HCT116 (cell line): ENCODE measurements at regions not wholly inside any gene's neighbourhood (a gene's known extent, or its start where the extent isn't known, plus 50 kb on each side); places are given as distances from the start of the nearest gene placed in this dataset.

Experiments
- CEBPB ChIP-seq: IDR thresholded peaks from 2 replicates; pipeline ENCODE4 v1.6.1; 2012; ENCODE audit warnings: low read depth
- EGR1 ChIP-seq: IDR thresholded peaks from 2 replicates; pipeline ENCODE4 v1.6.1; 2012; ENCODE audit warnings: low read depth
- EZH2 ChIP-seq: fragments of 200-600 bp; sonication (generic); IDR thresholded peaks from 2 replicates; pipeline ENCODE4 v1.6.1; 2017; ENCODE audit warnings: antibody characterized with exemption, mixed run types
- POLR2A ChIP-seq: IDR thresholded peaks from 2 replicates; pipeline ENCODE4 v1.7.0; 2011; ENCODE audit warnings: borderline replicate concordance; ENCODE audit not compliant: insufficient read depth, insufficient read length; ENCODE audit errors: extremely low read depth
- POLR2AphosphoS5 ChIP-seq: IDR thresholded peaks from 2 replicates; pipeline ENCODE4 v1.6.1; 2011; ENCODE audit warnings: mild to moderate bottlenecking, low read depth, low read length, moderate library complexity
- RAD21 ChIP-seq: IDR thresholded peaks from 2 replicates; pipeline ENCODE4 v1.6.1; 2012; ENCODE audit warnings: low read depth, mild to moderate bottlenecking
- SIN3A ChIP-seq: IDR thresholded peaks from 2 replicates; pipeline ENCODE4 v1.6.1; 2012; ENCODE audit warnings: low read depth
- TCF7L2 ChIP-seq: IDR thresholded peaks from 2 replicates; pipeline ENCODE4 v1.7.0; 2011; ENCODE audit warnings: borderline replicate concordance, inconsistent platforms; ENCODE audit not compliant: insufficient read depth, insufficient read length; ENCODE audit errors: extremely low read depth
- YY1 ChIP-seq: IDR thresholded peaks from 2 replicates; pipeline ENCODE4 v1.6.1; 2011; ENCODE audit warnings: low read length, low read depth, moderate library complexity, mild to moderate bottlenecking; ENCODE audit not compliant: insufficient replicate concordance; ENCODE audit errors: extremely low read depth
- ZNF274 ChIP-seq: fragments of 200-500 bp; sonication (Bioruptor generic); IDR thresholded peaks from 2 replicates; pipeline ENCODE4 v1.6.1; 2014; ENCODE audit warnings: mild to moderate bottlenecking, low read depth, low read length, inconsistent platforms
- TF ChIP-seq, protein P1 (sequence below), 3 experiments: fragments of 200-600 bp in 1 of 3; sonication (generic) in 1 of 3; IDR thresholded peaks in 2 of 3; conservative IDR thresholded peaks in 1 of 3; 2 replicates each; pipeline ENCODE4 v1.5.1; 2012 to 2017; ENCODE audit warnings: low read depth in 2 of 3, low read length in 2 of 3, antibody characterized with exemption in 1 of 3, borderline replicate concordance in 1 of 3, control low read depth in 1 of 3, mild to moderate bottlenecking in 1 of 3, mixed read lengths in 1 of 3, mixed run types in 1 of 3, moderate library complexity in 1 of 3; ENCODE audit not compliant: insufficient read depth in 1 of 3
- TF ChIP-seq, protein P2 (sequence below): IDR thresholded peaks from 2 replicates; pipeline ENCODE4 v1.6.1; 2012
- TF ChIP-seq, protein P3 (sequence below): IDR thresholded peaks from 2 replicates; pipeline ENCODE4 v1.6.1; 2011; ENCODE audit warnings: mild to moderate bottlenecking, low read length, moderate library complexity; ENCODE audit not compliant: insufficient replicate concordance; ENCODE audit errors: extremely low read depth

DNA sequence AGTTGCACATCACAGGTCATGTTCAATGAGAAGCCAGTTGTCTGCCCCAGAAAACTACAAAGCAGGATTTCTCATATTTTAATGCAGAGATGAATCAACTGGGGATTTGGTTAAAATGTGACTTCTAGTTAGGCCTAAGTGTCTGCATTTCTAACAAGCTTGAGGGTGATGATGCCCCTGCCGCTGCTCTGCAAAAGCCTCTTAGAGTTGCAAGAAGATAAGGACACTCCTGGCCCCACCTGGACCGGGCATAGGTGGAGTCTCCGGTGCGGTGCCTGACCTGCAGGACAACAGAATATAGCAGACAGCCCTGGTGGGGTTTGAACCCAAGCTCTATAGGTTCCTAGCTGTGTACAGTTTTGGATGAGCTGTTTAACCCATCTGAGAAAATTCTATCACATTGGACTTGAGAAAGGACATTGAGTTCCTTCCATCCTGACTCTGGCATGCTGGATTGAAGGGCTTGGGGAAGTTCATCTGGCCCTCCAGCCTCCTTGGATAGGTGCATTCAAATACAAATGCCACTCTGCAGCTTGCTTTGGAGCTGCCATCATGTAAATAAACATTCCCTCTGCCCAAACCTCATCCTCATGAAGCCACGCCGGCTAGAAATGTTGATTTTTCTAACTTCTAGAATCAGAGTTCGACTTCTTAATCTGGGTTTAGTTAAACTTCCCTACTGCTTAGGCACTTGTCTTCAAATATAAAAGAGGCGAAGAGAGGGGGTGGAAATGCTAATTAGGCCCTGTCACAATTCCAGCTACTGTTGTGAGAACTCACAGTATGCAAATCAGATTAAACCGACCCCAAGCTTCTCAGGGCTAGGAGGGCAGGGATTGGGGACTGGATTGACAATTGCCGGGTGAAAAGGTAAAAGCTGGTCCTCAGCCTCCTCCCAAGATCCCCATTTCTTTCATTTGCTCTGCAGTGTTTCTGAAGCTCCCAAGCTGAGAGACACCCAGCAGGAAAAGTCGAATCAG lies 1225.6 kb downstream of the VRK1 start:
- TF ChIP-seq, protein P1, sequence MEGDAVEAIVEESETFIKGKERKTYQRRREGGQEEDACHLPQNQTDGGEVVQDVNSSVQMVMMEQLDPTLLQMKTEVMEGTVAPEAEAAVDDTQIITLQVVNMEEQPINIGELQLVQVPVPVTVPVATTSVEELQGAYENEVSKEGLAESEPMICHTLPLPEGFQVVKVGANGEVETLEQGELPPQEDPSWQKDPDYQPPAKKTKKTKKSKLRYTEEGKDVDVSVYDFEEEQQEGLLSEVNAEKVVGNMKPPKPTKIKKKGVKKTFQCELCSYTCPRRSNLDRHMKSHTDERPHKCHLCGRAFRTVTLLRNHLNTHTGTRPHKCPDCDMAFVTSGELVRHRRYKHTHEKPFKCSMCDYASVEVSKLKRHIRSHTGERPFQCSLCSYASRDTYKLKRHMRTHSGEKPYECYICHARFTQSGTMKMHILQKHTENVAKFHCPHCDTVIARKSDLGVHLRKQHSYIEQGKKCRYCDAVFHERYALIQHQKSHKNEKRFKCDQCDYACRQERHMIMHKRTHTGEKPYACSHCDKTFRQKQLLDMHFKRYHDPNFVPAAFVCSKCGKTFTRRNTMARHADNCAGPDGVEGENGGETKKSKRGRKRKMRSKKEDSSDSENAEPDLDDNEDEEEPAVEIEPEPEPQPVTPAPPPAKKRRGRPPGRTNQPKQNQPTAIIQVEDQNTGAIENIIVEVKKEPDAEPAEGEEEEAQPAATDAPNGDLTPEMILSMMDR (IDR thresholded peaks at IDR 0.05 in 2 of 3, conservative IDR thresholded peaks at IDR 0.05 in 1 of 3; ENCODE audit: borderline replicate concordance in 1 of 3, insufficient read depth in 1 of 3, low read depth in 2 of 3, low read length in 2 of 3), result no peak
- no peak for TF ChIP-seq POLR2A
- no peak for TF ChIP-seq CEBPB
- no peak for TF ChIP-seq POLR2AphosphoS5
- TF ChIP-seq, protein P2, sequence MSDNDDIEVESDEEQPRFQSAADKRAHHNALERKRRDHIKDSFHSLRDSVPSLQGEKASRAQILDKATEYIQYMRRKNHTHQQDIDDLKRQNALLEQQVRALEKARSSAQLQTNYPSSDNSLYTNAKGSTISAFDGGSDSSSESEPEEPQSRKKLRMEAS, result no peak
- TF ChIP-seq TCF7L2, result no peak
- TF ChIP-seq, protein P3, sequence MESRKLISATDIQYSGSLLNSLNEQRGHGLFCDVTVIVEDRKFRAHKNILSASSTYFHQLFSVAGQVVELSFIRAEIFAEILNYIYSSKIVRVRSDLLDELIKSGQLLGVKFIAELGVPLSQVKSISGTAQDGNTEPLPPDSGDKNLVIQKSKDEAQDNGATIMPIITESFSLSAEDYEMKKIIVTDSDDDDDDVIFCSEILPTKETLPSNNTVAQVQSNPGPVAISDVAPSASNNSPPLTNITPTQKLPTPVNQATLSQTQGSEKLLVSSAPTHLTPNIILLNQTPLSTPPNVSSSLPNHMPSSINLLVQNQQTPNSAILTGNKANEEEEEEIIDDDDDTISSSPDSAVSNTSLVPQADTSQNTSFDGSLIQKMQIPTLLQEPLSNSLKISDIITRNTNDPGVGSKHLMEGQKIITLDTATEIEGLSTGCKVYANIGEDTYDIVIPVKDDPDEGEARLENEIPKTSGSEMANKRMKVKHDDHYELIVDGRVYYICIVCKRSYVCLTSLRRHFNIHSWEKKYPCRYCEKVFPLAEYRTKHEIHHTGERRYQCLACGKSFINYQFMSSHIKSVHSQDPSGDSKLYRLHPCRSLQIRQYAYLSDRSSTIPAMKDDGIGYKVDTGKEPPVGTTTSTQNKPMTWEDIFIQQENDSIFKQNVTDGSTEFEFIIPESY, result no peak
- TF ChIP-seq EGR1, result no peak
- TF ChIP-seq YY1, result no peak
- TF ChIP-seq SIN3A, result no peak
- no peak for TF ChIP-seq EZH2
- TF ChIP-seq ZNF274, result no peak
- TF ChIP-seq RAD21, result no peak
